Gastrocnemius medialis (tissue), 4 donors: ENCODE measurements at regions not wholly inside any gene's neighbourhood (a gene's known extent, or its start where the extent isn't known, plus 50 kb on each side); places are given as distances from the start of the nearest gene placed in this dataset.

ENCODE experiments used
- ATAC-seq, 2 donors: fragments of 150-250 bp; one replicate each; pipeline ENCODE4 v1.9.1; 2016
- DNase-seq, 2 donors: peaks; one replicate each; pipeline ENCODE4 v3.0.0-alpha.2; 2019
- H3K27ac ChIP-seq, 4 donors: fragments of 200-600 bp; sonication (generic); 1 replicate in 1 of 4; 2 replicates in 3 of 4; pipeline ENCODE4 v1.5.1; 2016 to 2018; ENCODE audit warnings: mild to moderate bottlenecking in 2 of 4, moderate library complexity in 1 of 4
- H3K27me3 ChIP-seq, 3 donors: fragments of 200-600 bp; sonication (generic) in 2 of 3; 1 replicate in 1 of 3; 2 replicates in 2 of 3; pipeline versions ENCODE4 v1.5.1 to v1.6.0; 2016 to 2019; ENCODE audit warnings: mild to moderate bottlenecking in 1 of 3, moderate library complexity in 1 of 3
- H3K36me3 ChIP-seq, 2 donors: fragments of 200-600 bp; sonication (generic) in 1 of 2; one replicate each; pipeline ENCODE4 v1.5.1; 2017 to 2018
- H3K4me1 ChIP-seq, 2 donors: fragments of 200-600 bp; sonication (generic) in 1 of 2; one replicate each; pipeline ENCODE4 v1.5.1; 2016 to 2017; ENCODE audit warnings: mild to moderate bottlenecking in 2 of 2
- H3K4me3 ChIP-seq, 4 donors: fragments of 200-600 bp; sonication (generic) in 3 of 4; 1 replicate in 1 of 4; 2 replicates in 3 of 4; pipeline ENCODE4 v1.5.1; 2016 to 2019; ENCODE audit warnings: mild to moderate bottlenecking in 2 of 4
- H3K9me3 ChIP-seq, 3 donors: fragments of 200-600 bp; sonication (generic) in 2 of 3; 1 replicate in 1 of 3; 2 replicates in 2 of 3; pipeline ENCODE4 v1.5.1; 2016 to 2019
- POLR2A ChIP-seq, 2 donors: fragments of 450-650 bp; IDR thresholded peaks; one replicate each; pipeline ENCODE4 v1.6.1; 2017; ENCODE audit warnings: antibody characterized with exemption in 2 of 2, mild to moderate bottlenecking in 2 of 2, moderate library complexity in 2 of 2
- in situ Hi-C, 4 donors: fragments of 200-750 bp; cut with MboI; loops; one replicate each; pipeline versions ENCODE4 v1.15.0 to v1.8.0; 2017; ENCODE audit warnings: low sequenced_read_pairs in 4 of 4
- intact Hi-C: fragments of 100-400 bp; cut with DNase I; formaldehyde crosslinking; loops from one replicate; pipeline ENCODE4 v1.15.1; 2023; ENCODE audit warnings: low total_unique reads
- TF ChIP-seq, protein P1 (sequence below), 5 experiments: fragments of 450-650 bp in 3 of 5; fragments of 200-600 bp in 2 of 5; sonication (generic) in 2 of 5; IDR thresholded peaks in 4 of 5; conservative IDR thresholded peaks in 1 of 5; 1 replicate in 4 of 5; 2 replicates in 1 of 5; pipeline ENCODE4 v1.5.1; 2016 to 2019; ENCODE audit warnings: antibody characterized with exemption in 5 of 5, mild to moderate bottlenecking in 3 of 5, moderate library complexity in 3 of 5

GRCh38 chr4:73348185-73348584 lies 55.9 kb upstream of the ALB start:
- DNase-seq (no peak), ATAC-seq (no peak)
- in situ Hi-C loops (no loop called here), intact Hi-C loops (no loop called here)
- H3K27ac ChIP-seq: no peak overlapping the region
- no peaks in the 10 kb centered on the region for H3K9me3 ChIP-seq
- H3K4me3 ChIP-seq: no peak overlapping the region
- H3K27me3 ChIP-seq: no peaks in the 10 kb centered on the region
- TF ChIP-seq, protein P1, sequence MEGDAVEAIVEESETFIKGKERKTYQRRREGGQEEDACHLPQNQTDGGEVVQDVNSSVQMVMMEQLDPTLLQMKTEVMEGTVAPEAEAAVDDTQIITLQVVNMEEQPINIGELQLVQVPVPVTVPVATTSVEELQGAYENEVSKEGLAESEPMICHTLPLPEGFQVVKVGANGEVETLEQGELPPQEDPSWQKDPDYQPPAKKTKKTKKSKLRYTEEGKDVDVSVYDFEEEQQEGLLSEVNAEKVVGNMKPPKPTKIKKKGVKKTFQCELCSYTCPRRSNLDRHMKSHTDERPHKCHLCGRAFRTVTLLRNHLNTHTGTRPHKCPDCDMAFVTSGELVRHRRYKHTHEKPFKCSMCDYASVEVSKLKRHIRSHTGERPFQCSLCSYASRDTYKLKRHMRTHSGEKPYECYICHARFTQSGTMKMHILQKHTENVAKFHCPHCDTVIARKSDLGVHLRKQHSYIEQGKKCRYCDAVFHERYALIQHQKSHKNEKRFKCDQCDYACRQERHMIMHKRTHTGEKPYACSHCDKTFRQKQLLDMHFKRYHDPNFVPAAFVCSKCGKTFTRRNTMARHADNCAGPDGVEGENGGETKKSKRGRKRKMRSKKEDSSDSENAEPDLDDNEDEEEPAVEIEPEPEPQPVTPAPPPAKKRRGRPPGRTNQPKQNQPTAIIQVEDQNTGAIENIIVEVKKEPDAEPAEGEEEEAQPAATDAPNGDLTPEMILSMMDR (IDR thresholded peaks at IDR 0.05 in 4 of 5, conservative IDR thresholded peaks at IDR 0.05 in 1 of 5): no peak
- TF ChIP-seq POLR2A (IDR thresholded peaks at IDR 0.05): no peak
- H3K4me1 ChIP-seq: no peaks in the 10 kb centered on the region
- no peaks in the 10 kb centered on the region for H3K36me3 ChIP-seq

DNA sequence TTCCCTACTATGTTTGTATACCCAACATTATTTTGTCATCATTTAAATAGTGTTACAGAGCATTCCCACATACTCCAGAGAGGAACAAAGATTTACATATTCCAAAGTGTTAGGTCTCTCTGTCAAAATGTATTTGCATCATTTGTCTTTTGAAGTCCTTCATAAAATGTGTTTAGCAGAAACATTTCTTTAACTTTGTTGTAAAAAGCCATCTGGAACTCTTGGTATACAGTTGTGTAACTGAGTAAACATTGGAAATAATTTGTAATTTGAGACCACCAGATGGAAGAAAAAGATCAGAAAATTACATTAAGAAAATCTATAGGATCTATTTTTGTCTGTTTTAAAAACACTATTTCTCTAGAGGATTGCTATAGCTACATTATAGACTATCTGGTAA lies 56.6 kb upstream of the ALB start:
- Histone ChIP-seq H3K4me1 (no peaks in the 10 kb centered on the region), H3K4me3 (no peak overlapping the region), H3K27me3 (no peaks in the 10 kb centered on the region), H3K27ac (no peak overlapping the region), H3K36me3 (no peaks in the 10 kb centered on the region), H3K9me3 (no peaks in the 10 kb centered on the region)
- in situ Hi-C loops: no loop called here
- intact Hi-C loops: no loop called here
- DNase-seq (no peak), ATAC-seq (no peak)
- TF ChIP-seq POLR2A (IDR thresholded peaks at IDR 0.05): no peak
- TF ChIP-seq, protein P1 (IDR thresholded peaks at IDR 0.05 in 4 of 5, conservative IDR thresholded peaks at IDR 0.05 in 1 of 5): no peak

DNA sequence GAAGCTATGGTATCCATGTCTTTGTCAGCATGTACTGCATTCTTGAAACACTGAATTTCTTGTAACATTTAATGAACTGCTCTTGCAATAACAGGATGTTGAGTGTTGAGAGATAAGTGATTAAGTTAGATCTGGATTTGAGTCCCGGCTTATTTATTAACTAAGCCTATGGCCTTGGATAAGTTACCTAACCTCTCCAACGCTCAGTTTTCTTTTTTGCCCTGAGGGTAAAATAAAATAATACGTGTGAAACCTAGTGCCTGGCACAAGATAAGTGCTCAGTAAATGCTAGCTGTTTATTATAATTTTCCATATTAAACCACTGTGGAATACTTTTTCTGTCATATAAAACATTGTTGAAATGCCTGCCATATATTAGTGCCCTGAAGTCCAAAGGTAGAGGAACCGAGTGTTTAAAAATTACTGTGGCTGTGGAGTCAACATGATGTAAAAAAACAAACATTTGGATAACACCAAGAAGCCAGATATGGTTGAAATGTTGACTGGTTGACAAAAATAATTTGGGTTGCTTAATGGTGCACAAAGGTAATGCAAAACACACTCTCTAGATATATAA lies 58.6 kb upstream of the ALB start:
- H3K36me3 ChIP-seq: no peaks in the 10 kb centered on the region
- H3K9me3 ChIP-seq: no peaks in the 10 kb centered on the region
- TF ChIP-seq, protein P1 (IDR thresholded peaks at IDR 0.05 in 4 of 5, conservative IDR thresholded peaks at IDR 0.05 in 1 of 5): no peak
- TF ChIP-seq POLR2A (IDR thresholded peaks at IDR 0.05): no peak
- in situ Hi-C loops (no loop called here), intact Hi-C loops (no loop called here)
- no peak for ATAC-seq
- no peak overlapping the region for H3K27ac ChIP-seq
- DNase-seq: no peak
- H3K4me1 ChIP-seq: no peaks in the 10 kb centered on the region
- no peaks in the 10 kb centered on the region for H3K27me3 ChIP-seq
- H3K4me3 ChIP-seq: no peak overlapping the region

DNA sequence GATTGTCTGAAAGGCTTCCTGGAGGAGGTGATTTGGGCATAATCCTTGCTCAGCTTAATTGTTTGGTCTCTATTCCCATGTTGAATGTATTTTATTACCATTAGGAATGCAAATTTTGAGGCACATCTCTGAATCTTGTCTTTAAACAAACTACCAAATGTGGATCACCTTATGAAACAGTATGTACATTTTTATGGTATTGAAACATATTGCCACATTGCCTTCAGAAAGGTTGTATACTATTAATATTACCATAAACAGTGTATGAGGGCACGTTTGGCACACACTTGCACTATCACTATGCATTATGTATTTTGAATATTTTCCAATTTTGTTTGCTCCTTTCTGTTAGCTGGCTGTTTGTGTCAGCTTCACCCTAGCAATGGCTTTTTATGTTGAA lies 60.0 kb upstream of the ALB start:
- Histone ChIP-seq H3K4me1 (no peaks in the 10 kb centered on the region), H3K27me3 (no peaks in the 10 kb centered on the region), H3K4me3 (no peak overlapping the region), H3K9me3 (no peaks in the 10 kb centered on the region), H3K36me3 (no peaks in the 10 kb centered on the region), H3K27ac (no peak overlapping the region)
- in situ Hi-C loops: no loop called here
- no peak for DNase-seq
- ATAC-seq: no peak
- TF ChIP-seq POLR2A (IDR thresholded peaks at IDR 0.05): no peak
- TF ChIP-seq, protein P1 (IDR thresholded peaks at IDR 0.05 in 4 of 5, conservative IDR thresholded peaks at IDR 0.05 in 1 of 5): no peak
- intact Hi-C loops: loop anchor here (5.0 kb wide), 1 partner anchor 308 kb away; no protein-coding TSS in a partner anchor

DNA sequence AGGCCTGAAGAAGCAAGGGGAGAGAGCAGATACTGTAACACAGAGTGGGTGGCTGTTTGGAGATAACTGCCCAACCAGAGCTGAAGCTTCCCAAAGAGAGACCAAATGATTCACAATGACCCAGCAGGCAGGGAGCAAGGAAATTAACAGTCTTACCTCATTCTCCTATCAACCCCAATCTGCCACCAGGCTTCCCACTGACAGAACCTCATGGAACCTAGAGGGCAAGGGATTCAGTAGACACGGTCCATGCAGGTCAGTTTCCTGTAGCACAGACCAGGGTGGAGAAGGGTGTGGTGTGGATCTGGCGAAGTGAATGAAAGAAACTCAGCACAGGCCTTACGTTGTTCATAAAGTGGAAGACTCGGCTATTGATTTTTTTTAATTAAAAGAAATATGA lies 60.7 kb upstream of the ALB start:
- no peaks in the 10 kb centered on the region for H3K9me3 ChIP-seq
- no peaks in the 10 kb centered on the region for H3K27me3 ChIP-seq
- intact Hi-C loops: loop anchor here (5.0 kb wide), 1 partner anchor 309 kb away; no protein-coding TSS in a partner anchor
- H3K27ac ChIP-seq: no peak overlapping the region
- H3K4me1 ChIP-seq: no peaks in the 10 kb centered on the region
- DNase-seq (no peak), ATAC-seq (no peak)
- in situ Hi-C loops: no loop called here
- TF ChIP-seq, protein P1 (IDR thresholded peaks at IDR 0.05 in 4 of 5, conservative IDR thresholded peaks at IDR 0.05 in 1 of 5): no peak
- no peak for TF ChIP-seq POLR2A (IDR thresholded peaks at IDR 0.05)
- no peak overlapping the region for H3K4me3 ChIP-seq
- no peaks in the 10 kb centered on the region for H3K36me3 ChIP-seq
